Type B pancreatic cell (in vitro differentiated cells): ENCODE measurements at regions not wholly inside any gene's neighbourhood (a gene's known extent, or its start where the extent isn't known, plus 50 kb on each side); places are given as distances from the start of the nearest gene placed in this dataset.

Experiments used
- DNase-seq: peaks from one replicate; pipeline ENCODE4 v3.0.0; 2021; ENCODE audit warnings: mixed read lengths; ENCODE audit not compliant: unreplicated experiment; ENCODE audit errors: extremely low spot score
- H3K27ac Mint-ChIP-seq: 2 replicates; pipeline ENCODE4 v1.8.0; 2021; ENCODE audit warnings: mild to moderate bottlenecking, mixed read lengths
- H3K27me3 Mint-ChIP-seq: 2 replicates; pipeline ENCODE4 v1.8.0; 2021; ENCODE audit warnings: mixed read lengths
- H3K36me3 Mint-ChIP-seq: 2 replicates; pipeline ENCODE4 v1.8.0; 2021; ENCODE audit warnings: mixed read lengths
- H3K4me1 Mint-ChIP-seq: one replicate; pipeline ENCODE4 v1.8.0; 2021; ENCODE audit warnings: mixed read lengths; ENCODE audit not compliant: unreplicated experiment
- H3K4me3 Mint-ChIP-seq: 2 replicates; pipeline ENCODE4 v1.8.0; 2021; ENCODE audit warnings: mild to moderate bottlenecking, mixed read lengths
- H3K9me3 Mint-ChIP-seq: 2 replicates; pipeline ENCODE4 v1.8.0; 2021; ENCODE audit warnings: mixed read lengths
- CTCF ChIP-seq: fragments of 200-600 bp; sonication (generic); conservative IDR thresholded peaks from 2 replicates; pipeline ENCODE4 v1.5.0; 2021; ENCODE audit warnings: antibody characterized with exemption, mild to moderate bottlenecking

- Mint-ChIP-seq H3K9me3 (peaks cover 4% of the 10 kb centered on the region), H3K36me3 (no peaks in the 10 kb centered on the region), H3K27ac (no peak overlapping the region), H3K4me3 (no peak overlapping the region), H3K27me3 (peaks cover 9% of the 10 kb centered on the region), H3K4me1 (no peaks in the 10 kb centered on the region)
- TF ChIP-seq CTCF, result no peak
- no peak for DNase-seq
Measured at GRCh38 chr3:106740116-106740515, 637.1 kb upstream of the CCDC54 start.

GRCh38 chr3:106745344-106746168 lies 631.7 kb upstream of the CCDC54 start:
- Mint-ChIP-seq H3K36me3 (no peaks in the 10 kb centered on the region), H3K9me3 (no peaks in the 10 kb centered on the region), H3K27ac (no peak overlapping the region)

GRCh38 chr3:106746286-106746685 lies 631.0 kb upstream of the CCDC54 start:
- Mint-ChIP-seq H3K36me3 (no peaks in the 10 kb centered on the region), H3K9me3 (no peaks in the 10 kb centered on the region), H3K27ac (no peak overlapping the region), H3K27me3 (no peaks in the 10 kb centered on the region), H3K4me1 (peaks cover 5% of the 10 kb centered on the region), H3K4me3 (no peak overlapping the region)
- DNase-seq, result no peak
- TF ChIP-seq CTCF, result no peak

More at GRCh38 chr3:106745344-106746168, 631.7 kb upstream of the CCDC54 start:
- no peak overlapping the region for H3K4me3 Mint-ChIP-seq
- no peak for TF ChIP-seq CTCF
- H3K27me3 Mint-ChIP-seq, result no peaks in the 10 kb centered on the region
- no peak for DNase-seq
- H3K4me1 Mint-ChIP-seq, result peaks cover 5% of the 10 kb centered on the region

- no peaks in the 10 kb centered on the region for H3K9me3 Mint-ChIP-seq
- H3K4me3 Mint-ChIP-seq, result no peak overlapping the region
- no peaks in the 10 kb centered on the region for H3K27me3 Mint-ChIP-seq
- H3K36me3 Mint-ChIP-seq, result no peaks in the 10 kb centered on the region
- no peak for TF ChIP-seq CTCF
- H3K4me1 Mint-ChIP-seq, result peaks cover 5% of the 10 kb centered on the region
- no peak for DNase-seq
- no peak overlapping the region for H3K27ac Mint-ChIP-seq
Measured at GRCh38 chr3:106748472-106749262, 628.6 kb upstream of the CCDC54 start.

GRCh38 chr3:106750092-106750491 lies 627.1 kb upstream of the CCDC54 start:
- no peak for TF ChIP-seq CTCF
- no peak overlapping the region for H3K27ac Mint-ChIP-seq
- peaks cover 5% of the 10 kb centered on the region for H3K4me1 Mint-ChIP-seq
- peaks cover 5% of the 10 kb centered on the region for H3K9me3 Mint-ChIP-seq
- no peaks in the 10 kb centered on the region for H3K27me3 Mint-ChIP-seq
- no peaks in the 10 kb centered on the region for H3K36me3 Mint-ChIP-seq
- no peak overlapping the region for H3K4me3 Mint-ChIP-seq
- no peak for DNase-seq
